ENCODE measurements at regions not wholly inside any gene's neighbourhood (a gene's known extent, or its start where the extent isn't known, plus 50 kb on each side); places are given as distances from the start of the nearest gene placed in this dataset.

DNA sequence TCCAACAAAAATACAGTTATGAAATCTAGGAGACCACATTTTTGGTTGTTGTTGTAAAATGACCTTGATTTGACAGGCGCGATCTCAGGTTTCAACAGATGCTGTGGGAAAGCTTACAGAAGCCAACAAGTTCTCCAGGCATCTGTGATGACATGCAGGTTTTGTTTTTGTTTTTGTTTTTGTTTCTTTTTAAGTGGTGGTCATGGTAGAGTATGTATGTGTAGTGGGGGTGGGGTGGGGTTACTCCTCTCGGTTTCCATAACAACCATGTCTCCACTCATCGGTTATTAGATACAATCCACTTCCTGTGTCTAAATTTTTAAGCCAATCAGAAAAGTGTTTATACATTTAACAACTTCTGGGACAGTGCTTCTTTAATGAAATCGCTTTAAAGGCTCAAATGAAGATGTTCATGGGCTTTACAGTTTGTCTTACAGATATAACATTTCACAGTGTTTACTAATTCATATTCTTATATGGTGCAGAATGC, 199.9 kb upstream of the FOXN3 start:
- peak in 1 of 11 experiments; percentile 20; a peak in 1 of 22 replicates for TF ChIP-seq Cebpa-rat (IDR thresholded peaks at IDR 0.05)
- Histone ChIP-seq H3K9ac (peak overlapping the region; percentile 87 to 96 (median 93); a peak in 21 of 22 replicates), H4K20me1 (peaks cover 0 to 3% (median 0%) of the 10 kb centered on the region in 11 experiments; a peak in 1 of 22 replicates), H3K36me3 (peaks cover 0 to 9% (median 7%) of the 10 kb centered on the region in 11 experiments; a peak in 15 of 22 replicates), H3K4me1 (peaks cover 50 to 80% (median 71%) of the 10 kb centered on the region in 10 experiments), H3K4me2 (peak overlapping the region; percentile 83 to 94 (median 88)), H3K27me3 (peaks cover 0 to 14% (median 7%) of the 10 kb centered on the region in 11 experiments; a peak in 8 of 22 replicates), H3K4me3 (peak overlapping the region; percentile 76 to 93 (median 82)), H3K27ac (peak overlapping the region; percentile 23 to 94 (median 91); a peak in 20 of 22 replicates), H3K9me3 (replicated peaks in 1 of 11) (peaks cover 0 to 8% (median 1%) of the 10 kb centered on the region in 11 experiments; a peak in 6 of 22 replicates)

DNA sequence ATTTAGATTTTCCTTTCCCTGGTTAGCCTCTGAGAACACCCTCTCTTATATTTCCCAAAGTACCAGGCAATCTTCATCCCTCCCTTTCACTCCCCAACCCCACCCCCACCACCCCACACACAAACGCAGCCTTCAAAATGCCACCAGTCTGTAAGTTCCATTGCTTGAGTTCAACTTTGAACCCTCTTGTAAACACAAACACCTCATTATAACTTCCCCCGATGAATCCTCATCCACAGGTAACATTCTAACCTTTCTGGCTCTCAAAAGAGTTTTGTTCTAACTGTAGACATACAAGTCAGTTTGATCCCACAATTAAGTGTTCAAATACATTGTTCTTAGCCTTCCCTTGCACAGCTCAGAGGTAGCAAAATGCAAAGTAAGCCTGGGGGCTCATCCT, 199.4 kb upstream of the FOXN3 start:
- H3K4me1 ChIP-seq, result peaks cover 50 to 77% (median 69%) of the 10 kb centered on the region in 10 experiments
- H3K9me3 ChIP-seq (replicated peaks in 1 of 11), result peaks cover 0 to 10% (median 5%) of the 10 kb centered on the region in 11 experiments; a peak in 6 of 22 replicates
- H4K20me1 ChIP-seq, result peaks cover 0 to 3% (median 0%) of the 10 kb centered on the region in 11 experiments; a peak in 1 of 22 replicates
- peak overlapping the region; percentile 76 to 93 (median 82); a peak in 15 of 20 replicates for H3K4me3 ChIP-seq
- H3K27me3 ChIP-seq, result peaks cover 0 to 14% (median 7%) of the 10 kb centered on the region in 11 experiments; a peak in 8 of 22 replicates
- peak overlapping the region; percentile 21 to 96 (median 92); a peak in 20 of 22 replicates for H3K9ac ChIP-seq
- peak overlapping the region; percentile 23 to 94 (median 91); a peak in 20 of 22 replicates for H3K27ac ChIP-seq
- TF ChIP-seq Cebpa-rat (IDR thresholded peaks at IDR 0.05), result no peak
- peaks cover 0 to 14% (median 10%) of the 10 kb centered on the region in 11 experiments; a peak in 15 of 22 replicates for H3K36me3 ChIP-seq
- H3K4me2 ChIP-seq, result peak overlapping the region; percentile 83 to 94 (median 88)

DNA sequence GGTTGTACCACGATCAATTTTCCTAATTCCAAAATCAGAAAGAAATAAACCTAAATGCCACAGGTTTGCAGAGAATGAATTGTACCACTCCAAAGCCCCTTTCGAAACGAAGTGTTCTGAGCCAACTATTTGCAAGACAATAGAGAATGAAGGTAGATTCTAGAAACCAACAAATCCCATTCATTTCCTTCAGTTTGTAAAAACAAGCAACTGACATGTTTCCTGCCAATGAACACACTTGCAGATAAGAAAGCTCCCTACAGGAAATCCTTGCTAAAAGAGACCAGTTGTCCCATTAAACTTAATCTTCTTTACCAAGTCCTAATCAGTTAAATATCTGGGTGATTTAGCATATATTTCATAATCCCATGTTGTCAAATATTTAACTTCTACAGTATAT, 198.4 kb upstream of the FOXN3 start:
- no peak for TF ChIP-seq Cebpa-rat (IDR thresholded peaks at IDR 0.05)
- peak overlapping the region in 8 of 11 experiments; percentile 4 to 46 (median 22); a peak in 8 of 22 replicates for H3K9ac ChIP-seq
- H3K36me3 ChIP-seq, result peaks cover 5 to 24% (median 16%) of the 10 kb centered on the region in 11 experiments; a peak in 18 of 22 replicates
- peaks cover 50 to 67% (median 60%) of the 10 kb centered on the region in 10 experiments for H3K4me1 ChIP-seq
- H3K9me3 ChIP-seq (replicated peaks in 1 of 11), result peaks cover 0 to 18% (median 14%) of the 10 kb centered on the region in 11 experiments; a peak in 19 of 22 replicates
- peaks cover 0 to 9% (median 7%) of the 10 kb centered on the region in 11 experiments; a peak in 8 of 22 replicates for H3K27me3 ChIP-seq
- H3K4me2 ChIP-seq, result peak overlapping the region; percentile 69 to 94 (median 88)
- H4K20me1 ChIP-seq, result peaks cover 0 to 3% (median 0%) of the 10 kb centered on the region in 11 experiments; a peak in 1 of 22 replicates
- H3K4me3 ChIP-seq, result peak overlapping the region in 6 of 10 experiments; percentile 1 to 44 (median 28); a peak in 7 of 20 replicates
- peak overlapping the region in 10 of 11 experiments; percentile 6 to 94 (median 50); a peak in 14 of 22 replicates for H3K27ac ChIP-seq

DNA sequence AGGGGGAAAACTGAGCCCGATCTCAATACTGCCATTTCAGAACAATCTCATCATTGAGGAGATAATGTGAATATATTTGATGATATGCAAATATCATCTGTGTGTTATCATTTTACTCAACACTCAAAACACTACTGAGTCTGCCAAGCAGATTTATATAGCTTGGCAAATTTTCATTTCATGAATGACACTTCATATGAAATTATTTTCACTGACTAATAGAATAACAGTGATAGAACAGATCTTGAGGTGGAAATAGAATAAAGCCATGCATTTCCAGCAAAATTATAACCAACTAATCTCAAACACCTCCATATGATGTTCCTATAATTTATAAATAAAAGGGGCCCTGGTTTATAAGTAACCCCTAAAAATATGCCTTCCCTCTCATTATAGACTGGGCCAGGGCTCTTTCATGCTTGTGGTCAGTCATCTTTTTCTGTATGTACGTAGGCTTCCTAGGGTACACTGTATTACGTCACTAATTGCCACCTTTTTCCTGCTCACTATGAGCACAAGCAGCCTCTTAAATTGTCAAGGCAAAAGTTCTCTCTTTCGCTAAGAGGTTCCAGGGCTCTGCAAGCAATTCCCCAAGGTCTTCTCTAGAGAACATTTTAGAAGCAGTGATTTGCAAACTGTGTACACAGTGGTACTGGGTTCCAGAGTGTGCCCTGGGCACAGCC, 197.1 kb upstream of the FOXN3 start:
- peak overlapping the region in 5 of 11 experiments; percentile 26 to 94 (median 68); a peak in 6 of 22 replicates for H3K27ac ChIP-seq
- H3K4me2 ChIP-seq, result peak overlapping the region; percentile 69 to 94 (median 88)
- no peaks in the 10 kb centered on the region; a peak in 1 of 22 replicates for H3K27me3 ChIP-seq
- H4K20me1 ChIP-seq, result peaks cover 0 to 9% (median 0%) of the 10 kb centered on the region in 11 experiments; a peak in 1 of 22 replicates
- H3K4me1 ChIP-seq, result peaks cover 44 to 60% (median 52%) of the 10 kb centered on the region in 10 experiments
- peaks cover 9 to 37% (median 28%) of the 10 kb centered on the region in 11 experiments; a peak in 21 of 22 replicates for H3K36me3 ChIP-seq
- peak overlapping the region in 1 of 10 experiments; percentile 2; a peak in 1 of 20 replicates for H3K4me3 ChIP-seq
- TF ChIP-seq Cebpa-rat (IDR thresholded peaks at IDR 0.05), result no peak; a peak in 1 of 22 replicates
- peak overlapping the region in 3 of 11 experiments; percentile 18 to 46 (median 26); a peak in 4 of 22 replicates for H3K9ac ChIP-seq
- H3K9me3 ChIP-seq (replicated peaks in 1 of 11), result peaks cover 12 to 31% (median 27%) of the 10 kb centered on the region in 11 experiments; a peak in 20 of 22 replicates

DNA sequence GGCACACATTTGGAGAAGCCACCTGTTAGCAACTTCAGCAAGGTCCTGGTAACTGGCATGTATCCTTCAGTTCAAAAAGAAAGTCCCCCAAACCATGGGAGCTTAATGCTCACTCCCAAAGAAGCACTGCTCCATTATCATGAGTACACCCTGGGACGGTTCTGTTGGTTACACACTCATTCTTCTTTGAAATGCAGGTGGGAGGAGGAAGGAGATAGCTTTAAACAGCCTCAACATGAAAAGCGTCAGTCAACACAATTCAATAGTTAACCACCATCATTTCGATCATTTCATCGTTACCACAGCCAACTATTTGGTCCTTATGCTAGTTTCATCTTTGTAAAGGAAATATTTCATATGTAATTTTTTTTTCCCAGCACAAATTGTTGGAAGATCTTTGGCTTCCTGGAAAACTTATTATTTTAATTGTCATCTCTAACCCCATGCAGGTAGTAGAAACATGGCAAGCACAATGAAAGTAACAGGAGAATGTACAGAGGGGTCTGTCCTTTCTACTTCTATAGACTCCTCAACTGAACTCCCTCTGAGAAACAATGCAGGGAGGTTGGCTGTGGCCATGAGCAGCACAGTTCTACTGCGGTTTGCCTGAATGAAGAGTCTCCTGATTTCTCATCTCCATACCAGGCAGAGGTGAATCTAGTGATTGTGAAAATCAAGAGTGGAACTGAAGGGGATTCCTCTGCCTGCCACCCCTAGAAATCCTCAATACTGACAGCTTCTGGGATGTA, 196.4 kb upstream of the FOXN3 start:
- peak overlapping the region; percentile 2 to 92 (median 86); a peak in 19 of 22 replicates for H3K4me2 ChIP-seq
- TF ChIP-seq Cebpa-rat (IDR thresholded peaks at IDR 0.05), result no peak
- peaks cover 9 to 44% (median 35%) of the 10 kb centered on the region in 11 experiments for H3K36me3 ChIP-seq
- no peak overlapping the region for H3K4me3 ChIP-seq
- H3K4me1 ChIP-seq, result peaks cover 45 to 63% (median 52%) of the 10 kb centered on the region in 10 experiments
- peaks cover 19 to 38% (median 34%) of the 10 kb centered on the region in 11 experiments; a peak in 21 of 22 replicates for H3K9me3 ChIP-seq (replicated peaks in 1 of 11)
- peaks cover 0 to 9% (median 0%) of the 10 kb centered on the region in 11 experiments; a peak in 1 of 22 replicates for H4K20me1 ChIP-seq
- peak overlapping the region in 2 of 11 experiments; percentile 11 to 91; a peak in 2 of 22 replicates for H3K27ac ChIP-seq
- no peak overlapping the region for H3K9ac ChIP-seq
- no peaks in the 10 kb centered on the region for H3K27me3 ChIP-seq

DNA sequence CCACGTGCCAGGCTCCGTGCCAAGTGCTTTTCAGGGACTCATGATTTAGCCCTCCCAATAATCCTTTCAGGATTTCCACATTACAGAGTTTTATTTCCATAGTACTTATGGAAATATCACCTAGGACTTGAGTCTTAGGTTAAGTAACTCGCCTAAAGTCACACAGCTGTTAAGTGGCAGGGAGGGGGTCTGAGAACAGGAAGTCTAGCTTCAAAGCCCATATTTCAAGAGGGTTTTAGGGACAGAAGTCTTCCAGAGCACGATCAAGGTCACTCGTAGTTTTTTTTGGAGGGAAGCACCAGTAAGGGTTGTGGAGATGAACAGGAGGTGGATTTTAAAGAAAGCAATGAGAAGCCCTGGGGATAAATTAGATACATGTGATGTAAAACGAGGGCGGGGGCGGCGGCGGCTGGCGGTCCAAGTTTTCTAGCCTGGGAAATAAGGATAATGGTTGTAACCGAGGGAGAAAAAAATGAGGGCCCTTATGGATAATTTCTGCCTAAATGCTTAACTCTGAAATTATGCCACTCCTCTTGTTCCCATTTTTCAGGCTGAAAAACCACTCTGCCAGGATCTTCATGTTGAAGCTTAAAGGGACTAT, 192.6 kb upstream of the FOXN3 start:
- H3K4me1 ChIP-seq, result peaks cover 15 to 32% (median 21%) of the 10 kb centered on the region in 10 experiments
- H3K36me3 ChIP-seq, result peaks cover 9 to 74% (median 55%) of the 10 kb centered on the region in 11 experiments
- peaks cover 0 to 9% (median 0%) of the 10 kb centered on the region in 11 experiments; a peak in 1 of 22 replicates for H4K20me1 ChIP-seq
- H3K9me3 ChIP-seq (replicated peaks in 1 of 11), result peaks cover 55 to 75% (median 71%) of the 10 kb centered on the region in 11 experiments
- H3K9ac ChIP-seq, result no peak overlapping the region
- no peak overlapping the region for H3K27ac ChIP-seq
- H3K4me2 ChIP-seq, result no peak overlapping the region; a peak in 1 of 22 replicates
- no peaks in the 10 kb centered on the region for H3K27me3 ChIP-seq
- H3K4me3 ChIP-seq, result no peak overlapping the region
- TF ChIP-seq Cebpa-rat (IDR thresholded peaks at IDR 0.05), result no peak

DNA sequence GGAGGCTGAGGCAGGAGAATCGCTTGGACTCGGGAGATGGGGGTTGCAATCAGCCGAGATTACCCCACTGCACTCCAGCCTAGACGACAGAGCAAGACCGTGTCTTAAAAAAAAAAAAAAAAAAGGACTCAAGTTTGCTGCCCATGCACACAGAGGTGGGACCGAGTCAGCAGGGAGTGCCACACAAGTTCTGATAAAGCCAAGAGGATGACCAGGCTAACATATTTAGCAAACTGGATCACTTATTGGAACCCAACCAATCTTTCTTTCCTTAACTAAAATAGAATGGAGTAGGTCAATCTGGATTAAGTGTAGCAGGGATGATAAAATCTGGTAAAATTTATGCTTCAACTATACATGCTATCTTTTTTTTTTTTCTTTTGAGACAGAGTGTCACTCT, 190.4 kb upstream of the FOXN3 start:
- H3K9ac ChIP-seq, result no peak overlapping the region
- peaks cover 0 to 11% (median 1%) of the 10 kb centered on the region in 10 experiments; a peak in 6 of 20 replicates for H3K4me1 ChIP-seq
- no peak overlapping the region for H3K27ac ChIP-seq
- H3K4me3 ChIP-seq, result no peak overlapping the region
- no peak overlapping the region for H3K4me2 ChIP-seq
- peaks cover 65 to 94% (median 92%) of the 10 kb centered on the region in 11 experiments for H3K9me3 ChIP-seq (replicated peaks in 1 of 11)
- H4K20me1 ChIP-seq, result 0 out of 22 replicates have a peak, but pooled peaks cover 0 to 6% (median 0%) of the 10 kb centered on the region in 11 experiments
- TF ChIP-seq Cebpa-rat (IDR thresholded peaks at IDR 0.05), result no peak
- no peaks in the 10 kb centered on the region for H3K27me3 ChIP-seq
- H3K36me3 ChIP-seq, result peaks cover 12 to 91% (median 65%) of the 10 kb centered on the region in 11 experiments
